ENCODE measurements at regions not wholly inside any gene's neighbourhood (a gene's known extent, or its start where the extent isn't known, plus 50 kb on each side); places are given as distances from the start of the nearest gene placed in this dataset.

DNA sequence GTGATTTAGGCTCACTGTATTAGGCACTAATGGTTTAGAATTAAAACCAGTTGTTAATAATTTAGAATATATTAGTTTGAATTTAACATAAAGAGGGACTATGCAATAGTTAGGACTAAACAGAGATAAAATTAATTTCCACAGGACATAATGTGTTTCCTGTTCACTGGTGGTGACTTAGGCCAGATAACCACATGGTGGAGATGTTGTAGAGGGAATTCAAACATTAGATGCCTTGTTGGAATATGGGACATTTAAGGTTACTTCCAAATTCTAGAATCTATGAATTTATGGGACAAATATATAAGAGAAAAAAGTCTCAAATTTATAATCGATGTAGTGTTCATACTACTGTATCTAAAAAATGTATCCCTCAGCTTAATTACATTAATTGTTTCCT is 615.5 kb upstream of the KLHL1 start:
- Histone ChIP-seq H3K9me3 (no peaks in the 10 kb centered on the region), H3K4me1 (no peaks in the 10 kb centered on the region), H3K4me3 (no peak overlapping the region), H3K27ac (no peak overlapping the region), H3K27me3 (ENCODE audit: insufficient read depth in 3 of 3, low read length in 2 of 3) (no peaks in the 10 kb centered on the region), H3K36me3 (ENCODE audit: insufficient read depth in 1 of 2, low read depth in 1 of 2) (no peaks in the 10 kb centered on the region)
- WGBS, 3 donors: 43 to 51% (median 51%) methylated on average over 1 of the region's 1 CpG
- DNase-seq: no peak
- TF ChIP-seq, protein P1, sequence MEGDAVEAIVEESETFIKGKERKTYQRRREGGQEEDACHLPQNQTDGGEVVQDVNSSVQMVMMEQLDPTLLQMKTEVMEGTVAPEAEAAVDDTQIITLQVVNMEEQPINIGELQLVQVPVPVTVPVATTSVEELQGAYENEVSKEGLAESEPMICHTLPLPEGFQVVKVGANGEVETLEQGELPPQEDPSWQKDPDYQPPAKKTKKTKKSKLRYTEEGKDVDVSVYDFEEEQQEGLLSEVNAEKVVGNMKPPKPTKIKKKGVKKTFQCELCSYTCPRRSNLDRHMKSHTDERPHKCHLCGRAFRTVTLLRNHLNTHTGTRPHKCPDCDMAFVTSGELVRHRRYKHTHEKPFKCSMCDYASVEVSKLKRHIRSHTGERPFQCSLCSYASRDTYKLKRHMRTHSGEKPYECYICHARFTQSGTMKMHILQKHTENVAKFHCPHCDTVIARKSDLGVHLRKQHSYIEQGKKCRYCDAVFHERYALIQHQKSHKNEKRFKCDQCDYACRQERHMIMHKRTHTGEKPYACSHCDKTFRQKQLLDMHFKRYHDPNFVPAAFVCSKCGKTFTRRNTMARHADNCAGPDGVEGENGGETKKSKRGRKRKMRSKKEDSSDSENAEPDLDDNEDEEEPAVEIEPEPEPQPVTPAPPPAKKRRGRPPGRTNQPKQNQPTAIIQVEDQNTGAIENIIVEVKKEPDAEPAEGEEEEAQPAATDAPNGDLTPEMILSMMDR (IDR thresholded peaks at IDR 0.05): no peak
- ATAC-seq: no peak
- intact Hi-C loops (cut with DNase I): no loop called here

DNA sequence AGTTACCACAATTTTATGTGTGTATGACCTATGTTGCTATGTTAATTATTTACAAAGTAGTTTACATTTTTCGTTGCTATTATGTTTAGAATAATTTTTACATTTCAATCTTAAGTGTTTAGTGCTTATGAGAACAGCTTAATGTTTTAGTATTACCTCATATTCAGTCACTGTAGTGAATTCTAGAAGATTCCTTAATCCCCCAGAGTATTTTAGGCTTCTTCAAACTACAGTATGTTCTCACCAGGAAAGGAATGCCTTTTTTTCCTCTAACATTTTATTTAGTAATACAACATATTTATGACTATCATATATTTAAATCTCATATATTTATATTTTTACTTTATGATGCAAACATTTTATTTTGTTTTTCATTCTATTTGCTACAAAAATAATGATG is 612.1 kb upstream of the KLHL1 start:
- intact Hi-C loops (cut with DNase I): no loop called here
- no peak for ATAC-seq
- TF ChIP-seq, protein P1 (IDR thresholded peaks at IDR 0.05): no peak

DNA sequence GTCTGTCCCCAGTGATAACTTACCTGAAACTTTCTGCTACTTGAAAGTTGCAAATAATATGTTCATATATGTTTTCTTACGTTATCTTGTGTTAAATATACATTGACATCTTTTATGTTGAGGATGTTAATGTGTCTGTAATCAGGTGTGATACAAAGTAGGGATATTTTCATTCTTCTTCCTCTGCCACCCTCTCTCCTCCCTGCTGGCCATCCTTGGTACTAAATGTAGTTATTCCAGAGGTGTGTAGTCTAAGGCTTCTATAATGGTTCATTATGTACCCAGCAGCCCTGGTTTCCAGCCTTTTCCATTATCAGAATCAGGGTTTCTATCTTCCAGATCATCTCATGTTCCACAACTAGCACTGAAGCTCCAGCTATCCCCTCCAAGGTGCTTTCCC is 606.7 kb upstream of the KLHL1 start:
- 74 to 85% (median 74%) methylated on average over 1 of the region's 1 CpG for WGBS, 3 donors
- H3K4me3 ChIP-seq: no peak overlapping the region
- H3K36me3 ChIP-seq (ENCODE audit: insufficient read depth in 1 of 2, low read depth in 1 of 2): no peaks in the 10 kb centered on the region
- ATAC-seq: no peak
- TF ChIP-seq, protein P1 (IDR thresholded peaks at IDR 0.05): no peak
- H3K27ac ChIP-seq: no peak overlapping the region
- DNase-seq: no peak
- H3K27me3 ChIP-seq (ENCODE audit: insufficient read depth in 3 of 3, low read length in 2 of 3): no peaks in the 10 kb centered on the region
- no peaks in the 10 kb centered on the region for H3K4me1 ChIP-seq
- no peaks in the 10 kb centered on the region for H3K9me3 ChIP-seq
- intact Hi-C loops (cut with DNase I): no loop called here

More for the DNA sequence above, 612.1 kb upstream of the KLHL1 start:
- no peak for DNase-seq
- Histone ChIP-seq H3K9me3 (no peaks in the 10 kb centered on the region), H3K27ac (no peak overlapping the region), H3K27me3 (ENCODE audit: insufficient read depth in 3 of 3, low read length in 2 of 3) (no peaks in the 10 kb centered on the region), H3K4me1 (no peaks in the 10 kb centered on the region), H3K4me3 (no peak overlapping the region), H3K36me3 (ENCODE audit: insufficient read depth in 1 of 2, low read depth in 1 of 2) (no peaks in the 10 kb centered on the region)
- 49 to 63% (median 53%) methylated on average over 1 of the region's 1 CpG for WGBS, 3 donors

DNA sequence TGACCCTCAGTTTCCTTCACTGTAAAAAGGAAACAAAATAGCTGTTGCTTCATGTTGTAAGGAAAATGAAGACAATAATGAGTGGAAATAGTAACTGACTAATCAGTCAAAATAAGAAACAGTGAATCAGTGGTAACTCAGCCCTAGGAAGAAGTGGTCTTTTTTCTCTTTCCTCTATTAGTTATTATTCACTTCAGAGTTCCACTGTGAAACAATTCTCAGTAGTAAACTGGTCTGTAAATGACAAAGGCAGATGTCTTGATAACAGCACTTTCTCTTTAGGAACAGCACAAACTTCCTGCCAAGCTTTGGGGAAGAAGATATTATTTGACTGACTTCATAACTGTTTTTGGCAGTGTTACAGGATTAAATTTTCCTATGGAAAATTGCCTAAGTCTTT is 600.5 kb upstream of the KLHL1 start:
- Histone ChIP-seq H3K36me3 (ENCODE audit: insufficient read depth in 1 of 2, low read depth in 1 of 2) (no peaks in the 10 kb centered on the region), H3K4me3 (no peak overlapping the region), H3K27ac (no peak overlapping the region), H3K27me3 (ENCODE audit: insufficient read depth in 3 of 3, low read length in 2 of 3) (no peaks in the 10 kb centered on the region), H3K9me3 (no peaks in the 10 kb centered on the region), H3K4me1 (no peaks in the 10 kb centered on the region)
- DNase-seq (no peak), ATAC-seq (no peak)
- TF ChIP-seq, protein P1 (IDR thresholded peaks at IDR 0.05): no peak
- intact Hi-C loops (cut with DNase I): no loop called here

DNA sequence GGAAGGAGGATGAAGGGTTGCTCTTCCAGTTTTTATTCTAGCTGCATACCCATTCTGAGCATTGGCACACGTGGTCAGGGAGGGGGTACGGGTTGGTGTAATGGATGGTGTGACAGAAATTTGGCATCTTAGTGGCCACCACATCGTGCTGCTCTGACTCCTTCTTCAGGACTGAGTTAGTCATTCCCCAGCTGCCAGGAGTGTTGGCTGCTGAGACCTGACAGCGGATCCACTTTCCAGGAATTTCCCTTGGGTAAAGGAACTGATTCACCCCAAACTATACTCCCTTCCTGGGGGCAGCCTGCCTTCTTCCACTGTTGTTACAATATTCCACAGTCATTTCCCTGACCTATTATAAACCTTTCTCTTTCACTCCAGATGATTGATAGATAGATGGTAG is 595.5 kb upstream of the KLHL1 start:
- H3K4me1 ChIP-seq: no peaks in the 10 kb centered on the region
- ATAC-seq (no peak), DNase-seq (no peak)
- H3K36me3 ChIP-seq (ENCODE audit: insufficient read depth in 1 of 2, low read depth in 1 of 2): no peaks in the 10 kb centered on the region
- no peak overlapping the region for H3K27ac ChIP-seq
- TF ChIP-seq, protein P1 (IDR thresholded peaks at IDR 0.05): no peak
- 52 to 62% (median 58%) methylated on average over 4 of the region's 4 CpGs for WGBS, 3 donors
- intact Hi-C loops (cut with DNase I): no loop called here
- H3K27me3 ChIP-seq (ENCODE audit: insufficient read depth in 3 of 3, low read length in 2 of 3): no peaks in the 10 kb centered on the region
- no peak overlapping the region for H3K4me3 ChIP-seq
- no peaks in the 10 kb centered on the region for H3K9me3 ChIP-seq
